Naive thymus-derived CD4-positive, alpha-beta T cell (primary cell): ENCODE measurements at regions not wholly inside any gene's neighbourhood (a gene's known extent, or its start where the extent isn't known, plus 50 kb on each side); places are given as distances from the start of the nearest gene placed in this dataset.

Source experiments
- ATAC-seq: fragments of 150-1000 bp; cut with Tn5 transposase; 2 replicates; pipeline ENCODE4 v1.10.0; 2021; ENCODE audit warnings: mild to moderate bottlenecking, moderate library complexity
- CTCF ChIA-PET: fragments of 350-600 bp; sonication (Branson Sonifier 250); formaldehyde crosslinking; loops from one replicate; lab custom pipeline; 2021; ENCODE audit warnings: antibody characterized with exemption; lab: Charles Lee
- POLR2A ChIA-PET: fragments of 350-600 bp; sonication (Branson Sonifier 250); formaldehyde crosslinking; loops from one replicate; lab custom pipeline; 2021; ENCODE audit warnings: antibody characterized with exemption, inconsistent platforms; lab: Charles Lee
- DNase-seq, 9 donors: peaks; one replicate each; pipeline versions ENCODE4 v3.0.0 to v3.0.0-alpha.2; 2020 to 2022; ENCODE audit warnings: mixed read lengths in 1 of 9
- H3K27ac ChIP-seq: one replicate; pipeline ENCODE4 v1.7.0; 2013; ENCODE audit warnings: mild to moderate bottlenecking, low read depth, low read length, moderate library complexity
- H3K27me3 ChIP-seq, 2 donors: one replicate each; pipeline ENCODE4 v1.7.0; 2013; ENCODE audit warnings: low read length in 2 of 2, mild to moderate bottlenecking in 2 of 2, moderate library complexity in 2 of 2; ENCODE audit not compliant: control insufficient read depth in 2 of 2, insufficient read depth in 2 of 2
- H3K36me3 ChIP-seq, 3 experiments: 1 replicate in 2 of 3; 2 replicates in 1 of 3; pipeline ENCODE4 v1.7.0; 2013; ENCODE audit warnings: low read length in 3 of 3, mild to moderate bottlenecking in 3 of 3, moderate library complexity in 1 of 3; ENCODE audit not compliant: insufficient read depth in 3 of 3, control insufficient read depth in 2 of 3
- H3K4me1 ChIP-seq, 2 donors: one replicate each; pipeline ENCODE4 v1.7.0; 2013; ENCODE audit warnings: low read length in 2 of 2, mild to moderate bottlenecking in 2 of 2, moderate library complexity in 1 of 2; ENCODE audit not compliant: control insufficient read depth in 2 of 2, insufficient read depth in 2 of 2
- H3K4me3 ChIP-seq: 2 replicates; pipeline ENCODE4 v1.7.0; 2013; ENCODE audit warnings: mild to moderate bottlenecking, low read length
- H3K9me3 ChIP-seq, 3 experiments: 1 replicate in 2 of 3; 2 replicates in 1 of 3; pipeline ENCODE4 v1.7.0; 2013; ENCODE audit warnings: low read length in 3 of 3; ENCODE audit not compliant: control insufficient read depth in 2 of 3
- H3K27ac Mint-ChIP-seq, 9 donors: one replicate each; pipeline ENCODE4 v1.8.0; 2020 to 2022; ENCODE audit warnings: mixed read lengths in 9 of 9, mild to moderate bottlenecking in 8 of 9, moderate library complexity in 5 of 9, inconsistent platforms in 2 of 9
- H3K27me3 Mint-ChIP-seq, 5 donors: one replicate each; pipeline ENCODE4 v1.8.0; 2021 to 2022; ENCODE audit warnings: mixed read lengths in 5 of 5, mild to moderate bottlenecking in 1 of 5
- H3K36me3 Mint-ChIP-seq, 5 donors: one replicate each; pipeline ENCODE4 v1.8.0; 2020 to 2022; ENCODE audit warnings: mixed read lengths in 5 of 5, mild to moderate bottlenecking in 3 of 5, inconsistent platforms in 1 of 5
- H3K4me1 Mint-ChIP-seq, 7 donors: one replicate each; pipeline ENCODE4 v1.8.0; 2020 to 2022; ENCODE audit warnings: mixed read lengths in 7 of 7, mild to moderate bottlenecking in 3 of 7, inconsistent platforms in 1 of 7
- H3K4me3 Mint-ChIP-seq, 10 donors: one replicate each; pipeline ENCODE4 v1.8.0; 2020 to 2022; ENCODE audit warnings: mild to moderate bottlenecking in 10 of 10, mixed read lengths in 10 of 10, moderate library complexity in 6 of 10, inconsistent platforms in 2 of 10
- H3K9me3 Mint-ChIP-seq, 11 donors: one replicate each; pipeline ENCODE4 v1.8.0; 2020 to 2022; ENCODE audit warnings: mixed read lengths in 11 of 11, mild to moderate bottlenecking in 4 of 11, inconsistent platforms in 1 of 11, moderate library complexity in 1 of 11
- intact Hi-C, 2 donors: fragments of 100-400 bp; cut with micrococcal nuclease; formaldehyde crosslinking; loops; one replicate each; pipeline ENCODE4 v1.15.1; 2023

DNA sequence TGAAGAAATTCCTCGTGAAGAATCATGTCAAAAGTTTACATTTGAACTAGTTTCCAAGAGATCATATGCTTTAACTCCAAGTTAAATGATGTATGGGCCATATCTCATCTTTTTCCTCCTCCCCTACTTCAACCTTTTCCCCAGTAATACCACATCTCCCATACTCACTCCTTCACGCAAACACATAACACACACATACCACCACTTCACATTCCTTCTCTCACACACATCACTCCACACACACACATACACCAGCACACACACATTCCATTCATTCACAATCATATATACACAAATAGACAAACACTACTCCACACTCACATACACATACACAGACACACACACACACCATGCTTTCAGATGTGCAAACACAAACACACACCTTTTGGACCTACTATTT lies 769.0 kb upstream of the NR2F2 start:
- peaks cover 3 to 43% (median 36%) of the 10 kb centered on the region in 5 donors for H3K27me3 Mint-ChIP-seq
- peaks cover 0 to 9% (median 0%) of the 10 kb centered on the region in 7 donors for H3K4me1 Mint-ChIP-seq
- H3K36me3 ChIP-seq = no peaks in the 10 kb centered on the region
- DNase-seq = no peak
- H3K9me3 Mint-ChIP-seq = peaks cover 0 to 2% (median 0%) of the 10 kb centered on the region in 11 donors
- intact Hi-C loops = no loop called here
- no peak overlapping the region for H3K27ac ChIP-seq
- no peak overlapping the region for H3K27ac Mint-ChIP-seq
- no peak overlapping the region for H3K4me3 ChIP-seq
- ChIA-PET POLR2A (no interaction called here), CTCF (interaction anchor here (0.7 kb wide), 1 partner anchor 414 kb away, joined by 3 read pairs; no protein-coding TSS in a partner anchor)
- H3K4me3 Mint-ChIP-seq = no peak overlapping the region
- ATAC-seq = no peak
- H3K4me1 ChIP-seq = no peaks in the 10 kb centered on the region
- H3K27me3 ChIP-seq = no peaks in the 10 kb centered on the region
- no peaks in the 10 kb centered on the region for H3K36me3 Mint-ChIP-seq
- no peaks in the 10 kb centered on the region for H3K9me3 ChIP-seq

DNA sequence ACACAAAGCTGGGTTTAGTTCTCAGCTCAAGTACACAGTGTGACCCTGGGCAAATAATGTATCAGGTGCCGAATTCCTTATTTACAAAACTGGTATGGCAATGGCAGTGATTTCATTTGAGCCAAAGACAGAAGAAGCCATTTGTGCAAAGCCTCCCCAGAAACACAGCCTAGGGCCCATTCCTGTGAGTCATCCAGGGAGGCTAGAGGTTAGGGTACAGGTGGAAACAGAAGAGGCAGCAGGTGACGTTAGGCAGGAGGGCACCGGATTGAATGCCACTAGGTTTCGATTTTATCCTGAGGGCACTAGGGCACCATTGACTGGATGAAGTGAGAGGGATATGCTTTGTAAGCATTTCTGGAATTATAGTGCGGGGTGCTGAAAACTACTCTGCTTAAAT lies 766.9 kb upstream of the NR2F2 start:
- ChIA-PET CTCF (no interaction called here), POLR2A (no interaction called here)
- Mint-ChIP-seq H3K4me3 (no peak overlapping the region), H3K27ac (no peak overlapping the region), H3K9me3 (peaks cover 0 to 2% (median 0%) of the 10 kb centered on the region in 11 donors), H3K4me1 (no peaks in the 10 kb centered on the region), H3K36me3 (no peaks in the 10 kb centered on the region), H3K27me3 (peaks cover 0 to 34% (median 23%) of the 10 kb centered on the region in 5 donors)
- DNase-seq (no peak), ATAC-seq (no peak)
- Histone ChIP-seq H3K4me3 (no peak overlapping the region), H3K4me1 (no peaks in the 10 kb centered on the region), H3K36me3 (no peaks in the 10 kb centered on the region), H3K27ac (no peak overlapping the region), H3K9me3 (no peaks in the 10 kb centered on the region), H3K27me3 (no peaks in the 10 kb centered on the region)
- intact Hi-C loops = no loop called here

DNA sequence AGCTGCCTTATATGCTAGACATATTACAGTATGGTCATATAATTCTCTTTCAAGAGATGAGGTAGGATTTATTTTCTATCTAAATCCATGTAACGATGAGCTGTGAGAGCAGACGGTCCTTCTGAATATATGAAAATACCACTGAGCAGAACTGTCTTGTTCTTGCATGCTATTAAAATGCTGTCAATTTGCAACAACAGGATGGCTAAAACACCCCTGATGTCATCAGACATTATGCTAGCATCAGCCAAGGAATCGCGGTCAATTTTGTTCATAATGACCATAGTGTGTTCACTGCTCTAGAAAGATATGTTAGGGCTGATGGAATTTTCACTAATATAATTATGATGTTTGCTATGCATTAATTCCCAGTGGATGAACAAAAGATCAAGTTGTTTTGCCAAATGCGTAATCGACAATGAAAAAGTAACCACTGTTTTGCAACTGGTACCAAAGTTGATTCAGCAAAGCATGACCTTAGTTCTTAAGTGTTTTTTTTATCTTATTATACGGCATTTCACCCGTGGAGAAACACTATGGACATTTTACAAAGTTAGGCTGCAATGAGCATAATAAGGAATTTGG lies 765.4 kb upstream of the NR2F2 start:
- ChIA-PET CTCF (no interaction called here), POLR2A (interaction anchor here (0.6 kb wide), 1 partner anchor 368 kb away, joined by 3 read pairs; no protein-coding TSS in a partner anchor)
- Mint-ChIP-seq H3K27ac (no peak overlapping the region), H3K36me3 (peaks cover 0 to 4% (median 0%) of the 10 kb centered on the region in 5 donors), H3K27me3 (peaks cover 0 to 39% (median 18%) of the 10 kb centered on the region in 5 donors), H3K9me3 (peaks cover 0 to 5% (median 0%) of the 10 kb centered on the region in 11 donors), H3K4me3 (no peak overlapping the region), H3K4me1 (no peaks in the 10 kb centered on the region)
- Histone ChIP-seq H3K27ac (no peak overlapping the region), H3K9me3 (no peaks in the 10 kb centered on the region), H3K4me3 (no peak overlapping the region), H3K27me3 (no peaks in the 10 kb centered on the region), H3K4me1 (no peaks in the 10 kb centered on the region), H3K36me3 (no peaks in the 10 kb centered on the region)
- DNase-seq (no peak), ATAC-seq (no peak)
- intact Hi-C loops = no loop called here

DNA sequence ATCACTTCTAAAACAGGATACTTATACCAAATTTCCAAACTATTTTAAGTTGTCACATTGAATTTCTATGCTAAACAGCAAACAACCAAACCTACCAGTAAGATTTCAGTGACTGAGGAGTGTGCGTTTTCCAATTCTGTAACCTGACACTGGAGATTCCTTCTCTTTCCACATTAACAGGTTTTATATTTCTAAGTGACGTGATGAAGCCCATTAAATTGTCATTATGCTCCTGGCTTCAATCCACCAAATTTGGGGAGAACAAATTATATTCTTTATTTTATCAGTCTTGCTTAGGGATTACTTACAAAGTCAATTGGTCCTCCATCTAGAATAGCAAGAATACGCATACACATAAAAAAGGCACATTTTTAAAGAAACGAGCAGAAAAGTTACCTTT lies 764.8 kb upstream of the NR2F2 start:
- peaks cover 0 to 4% (median 0%) of the 10 kb centered on the region in 5 donors for H3K36me3 Mint-ChIP-seq
- H3K36me3 ChIP-seq = no peaks in the 10 kb centered on the region
- H3K4me3 ChIP-seq = no peak overlapping the region
- H3K4me1 ChIP-seq = no peaks in the 10 kb centered on the region
- H3K27ac ChIP-seq = no peak overlapping the region
- no peaks in the 10 kb centered on the region for H3K4me1 Mint-ChIP-seq
- CTCF ChIA-PET = no interaction called here
- peaks cover 0 to 39% (median 18%) of the 10 kb centered on the region in 5 donors for H3K27me3 Mint-ChIP-seq
- no peak overlapping the region for H3K4me3 Mint-ChIP-seq
- H3K27ac Mint-ChIP-seq = no peak overlapping the region
- DNase-seq = no peak
- no peaks in the 10 kb centered on the region for H3K27me3 ChIP-seq
- POLR2A ChIA-PET = no interaction called here
- no peak for ATAC-seq
- intact Hi-C loops = no loop called here
- peaks cover 0 to 7% (median 1%) of the 10 kb centered on the region in 11 donors for H3K9me3 Mint-ChIP-seq
- H3K9me3 ChIP-seq = no peaks in the 10 kb centered on the region

DNA sequence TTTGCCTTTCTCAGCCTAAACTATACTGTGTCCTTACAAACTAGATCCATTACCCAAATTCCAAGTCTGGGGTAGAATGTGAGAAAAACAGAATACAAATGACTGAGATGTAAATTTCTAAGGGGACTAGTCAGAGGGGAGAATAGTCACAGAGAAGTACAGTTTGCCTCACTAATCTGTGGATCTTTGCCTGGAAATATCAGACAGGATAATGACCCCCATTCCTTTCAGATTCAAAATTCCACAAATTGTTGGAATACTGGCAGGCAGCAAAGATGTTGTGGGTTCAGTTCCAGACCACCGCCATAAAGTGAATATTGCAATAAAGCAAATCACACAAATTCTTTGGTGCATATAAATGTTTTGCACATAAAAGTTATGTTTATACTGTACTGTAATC lies 762.8 kb upstream of the NR2F2 start:
- H3K27ac ChIP-seq = no peak overlapping the region
- no peak for ATAC-seq
- Mint-ChIP-seq H3K27ac (no peak overlapping the region), H3K4me1 (no peaks in the 10 kb centered on the region), H3K36me3 (peaks cover 0 to 7% (median 0%) of the 10 kb centered on the region in 5 donors), H3K9me3 (peaks cover 4 to 23% (median 10%) of the 10 kb centered on the region in 11 donors), H3K4me3 (no peak overlapping the region), H3K27me3 (peaks cover 0 to 37% (median 16%) of the 10 kb centered on the region in 5 donors)
- intact Hi-C loops = no loop called here
- H3K4me1 ChIP-seq = no peaks in the 10 kb centered on the region
- ChIA-PET CTCF (no interaction called here), POLR2A (no interaction called here)
- no peaks in the 10 kb centered on the region for H3K36me3 ChIP-seq
- no peaks in the 10 kb centered on the region for H3K9me3 ChIP-seq
- no peak for DNase-seq
- H3K4me3 ChIP-seq = no peak overlapping the region
- H3K27me3 ChIP-seq = no peaks in the 10 kb centered on the region

DNA sequence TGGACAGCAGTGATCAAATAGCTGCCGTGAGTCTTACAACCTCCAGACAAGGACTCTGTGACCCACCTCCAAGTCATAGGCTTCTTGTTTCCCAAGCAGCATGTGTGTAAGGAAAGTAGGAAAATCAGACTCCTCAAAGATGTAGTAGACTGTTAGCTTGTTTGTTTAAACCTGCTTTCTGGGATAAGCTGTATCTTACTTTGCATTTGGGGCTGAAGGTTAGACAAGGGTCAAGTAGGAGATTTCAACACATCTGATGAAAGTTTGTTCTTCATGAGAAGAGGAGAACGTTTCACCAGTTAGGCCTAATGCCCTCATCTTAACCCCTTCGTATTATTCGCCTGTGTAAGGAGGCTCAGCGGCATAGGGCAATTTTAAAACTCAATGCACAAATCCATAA lies 756.4 kb upstream of the NR2F2 start:
- H3K9me3 Mint-ChIP-seq = peaks cover 4 to 24% (median 10%) of the 10 kb centered on the region in 11 donors
- H3K36me3 ChIP-seq = no peaks in the 10 kb centered on the region
- H3K9me3 ChIP-seq = no peaks in the 10 kb centered on the region
- H3K4me1 Mint-ChIP-seq = no peaks in the 10 kb centered on the region
- H3K4me3 Mint-ChIP-seq = no peak overlapping the region
- CTCF ChIA-PET = no interaction called here
- no peaks in the 10 kb centered on the region for H3K4me1 ChIP-seq
- ATAC-seq (no peak), DNase-seq (no peak)
- peaks cover 4 to 36% (median 13%) of the 10 kb centered on the region in 5 donors for H3K27me3 Mint-ChIP-seq
- no peak overlapping the region for H3K27ac Mint-ChIP-seq
- H3K27ac ChIP-seq = no peak overlapping the region
- intact Hi-C loops = no loop called here
- no peaks in the 10 kb centered on the region for H3K27me3 ChIP-seq
- POLR2A ChIA-PET = no interaction called here
- H3K36me3 Mint-ChIP-seq = peaks cover 0 to 7% (median 0%) of the 10 kb centered on the region in 5 donors
- no peak overlapping the region for H3K4me3 ChIP-seq

DNA sequence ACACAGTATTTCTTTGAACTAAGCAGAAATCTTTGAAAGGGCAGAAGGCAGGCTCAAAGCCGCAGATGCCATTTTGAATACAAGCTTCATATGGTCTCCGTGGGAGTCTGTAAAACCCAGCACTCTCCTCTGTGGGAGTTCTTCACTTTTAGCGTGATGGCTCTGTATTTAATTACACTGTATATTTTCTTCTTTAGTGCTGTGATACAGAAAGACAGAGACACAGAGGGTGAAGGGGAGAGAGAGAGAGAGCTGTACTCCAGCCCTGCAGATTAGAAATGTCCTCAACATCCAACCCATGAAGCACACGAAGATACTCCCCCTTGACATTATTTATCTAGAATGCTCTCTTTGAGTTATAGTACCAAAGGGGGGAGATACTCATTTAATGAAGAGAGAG lies 752.6 kb upstream of the NR2F2 start:
- H3K9me3 ChIP-seq = no peaks in the 10 kb centered on the region
- Mint-ChIP-seq H3K27ac (no peak overlapping the region), H3K36me3 (no peaks in the 10 kb centered on the region), H3K27me3 (peaks cover 5 to 28% (median 16%) of the 10 kb centered on the region in 5 donors), H3K4me3 (no peak overlapping the region), H3K9me3 (peaks cover 0 to 2% (median 0%) of the 10 kb centered on the region in 11 donors), H3K4me1 (no peaks in the 10 kb centered on the region)
- no peaks in the 10 kb centered on the region for H3K4me1 ChIP-seq
- H3K27ac ChIP-seq = no peak overlapping the region
- ChIA-PET POLR2A (no interaction called here), CTCF (no interaction called here)
- DNase-seq (no peak), ATAC-seq (no peak)
- no peak overlapping the region for H3K4me3 ChIP-seq
- H3K27me3 ChIP-seq = no peaks in the 10 kb centered on the region
- no peaks in the 10 kb centered on the region for H3K36me3 ChIP-seq
- intact Hi-C loops = no loop called here
